Psoas muscle (tissue), 7 donors: ENCODE measurements at regions not wholly inside any gene's neighbourhood (a gene's known extent, or its start where the extent isn't known, plus 50 kb on each side); places are given as distances from the start of the nearest gene placed in this dataset.

ENCODE experiments used
- ATAC-seq, 4 donors: fragments of 200-7000 bp; cut with Tn5 transposase; one replicate each; pipeline ENCODE4 v1.9.1; 2020; ENCODE audit warnings: moderate library complexity in 3 of 4, mild to moderate bottlenecking in 2 of 4
- DNase-seq, 2 donors: peaks; one replicate each; pipeline ENCODE4 v3.0.0-alpha.2; 2020
- H3K27ac ChIP-seq: fragments of 200-600 bp; one replicate; pipeline ENCODE4 v1.8.0; 2022
- H3K27me3 ChIP-seq, 3 donors: fragments of 200-600 bp in 1 of 3; one replicate each; pipeline versions ENCODE4 v1.6.1 to v1.8.0; 2013 to 2022; ENCODE audit warnings: low read length in 2 of 3, mild to moderate bottlenecking in 2 of 3, moderate library complexity in 1 of 3; ENCODE audit not compliant: insufficient read depth in 3 of 3
- H3K36me3 ChIP-seq, 2 donors: fragments of 200-600 bp in 1 of 2; one replicate each; pipeline versions ENCODE4 v1.6.1 to v1.8.0; 2013 to 2022; ENCODE audit warnings: low read depth in 1 of 2, mild to moderate bottlenecking in 1 of 2, moderate library complexity in 1 of 2; ENCODE audit not compliant: insufficient read depth in 1 of 2
- H3K4me1 ChIP-seq: fragments of 200-600 bp; one replicate; pipeline ENCODE4 v1.8.0; 2022
- H3K4me3 ChIP-seq: fragments of 200-600 bp; one replicate; pipeline ENCODE4 v1.8.0; 2022; ENCODE audit warnings: mild to moderate bottlenecking
- H3K9me3 ChIP-seq: fragments of 200-600 bp; one replicate; pipeline ENCODE4 v1.8.0; 2022
- CTCF ChIP-seq: fragments of 200-600 bp; IDR thresholded peaks from one replicate; pipeline ENCODE4 v1.8.0; 2022; ENCODE audit warnings: antibody characterized with exemption
- WGBS, 3 donors: extraction: QIAGEN DNeasy Blood & Tissue Kit; methylation state at CpG; one replicate each; pipeline versions ENCODE4 v1.1.6 to v1.1.7; 2013; 5-methylcytosine and 5-hydroxymethylcytosine counted together
- intact Hi-C, 2 donors: fragments of 100-400 bp; cut with DNase I; formaldehyde crosslinking; loops; one replicate each; pipeline versions ENCODE4 v1.11.0 to v1.14.2; 2022
- donor health status: healthy with polysubstance abuse.
- donor health status: DM: no; HTN: no; CAD: no; lungs with moderate emphysema.
- donor health status: Bipolar disorder and iron deficiency.
- donor health status: healthy.
- donor health status: DM: yes; HTN: yes; CAD: no.
- donor health status: DM: no; HTN: no; CAD: no.
- donor health status: DM: yes; HTN: yes; CAD: no.

DNA sequence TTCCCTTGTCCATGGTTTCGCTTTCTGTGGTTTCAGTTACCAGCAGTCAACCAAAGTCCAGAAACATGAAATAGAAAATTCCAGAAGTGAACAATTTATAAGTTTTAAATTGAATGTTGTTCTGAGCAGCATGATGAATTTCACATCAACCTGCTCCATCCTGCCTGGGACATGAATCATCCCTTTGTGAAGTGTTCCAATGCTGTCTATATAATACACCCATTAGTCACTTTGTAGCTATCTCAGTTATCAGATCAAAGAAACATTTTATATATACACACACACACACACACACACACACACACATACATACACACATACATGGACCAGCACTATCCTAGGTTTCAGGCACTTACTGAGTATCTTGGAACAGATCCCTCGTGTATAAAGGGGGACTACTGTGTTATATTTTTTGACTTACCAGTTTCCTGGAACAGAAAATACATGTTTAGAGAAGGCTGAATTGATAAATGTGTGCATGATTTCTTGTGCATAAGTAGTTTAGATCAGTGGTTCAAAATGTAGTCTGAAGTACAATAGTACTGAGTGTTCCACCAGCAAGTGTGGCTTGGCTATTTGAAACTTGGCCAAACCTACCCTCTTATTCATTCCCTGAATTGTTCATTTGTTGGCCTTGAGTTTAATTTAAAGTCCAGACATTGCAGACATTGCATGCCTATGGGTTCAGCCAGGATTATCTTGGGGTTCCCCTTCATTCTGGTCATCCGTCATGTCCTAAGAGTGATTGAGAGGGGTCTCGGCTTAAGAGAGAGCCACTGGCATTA is 510.0 kb downstream of the GADD45G start:
- Histone ChIP-seq H3K27me3 (no peaks in the 10 kb centered on the region), H3K4me3 (no peak overlapping the region), H3K27ac (no peak overlapping the region), H3K36me3 (no peaks in the 10 kb centered on the region), H3K9me3 (no peaks in the 10 kb centered on the region), H3K4me1 (no peaks in the 10 kb centered on the region)
- DNase-seq (no peak), ATAC-seq (no peak)
- intact Hi-C loops = no loop called here
- WGBS, 3 donors = 83 to 97% (median 97%) methylated on average over 4 of the region's 4 CpGs
- TF ChIP-seq CTCF = no peak

DNA sequence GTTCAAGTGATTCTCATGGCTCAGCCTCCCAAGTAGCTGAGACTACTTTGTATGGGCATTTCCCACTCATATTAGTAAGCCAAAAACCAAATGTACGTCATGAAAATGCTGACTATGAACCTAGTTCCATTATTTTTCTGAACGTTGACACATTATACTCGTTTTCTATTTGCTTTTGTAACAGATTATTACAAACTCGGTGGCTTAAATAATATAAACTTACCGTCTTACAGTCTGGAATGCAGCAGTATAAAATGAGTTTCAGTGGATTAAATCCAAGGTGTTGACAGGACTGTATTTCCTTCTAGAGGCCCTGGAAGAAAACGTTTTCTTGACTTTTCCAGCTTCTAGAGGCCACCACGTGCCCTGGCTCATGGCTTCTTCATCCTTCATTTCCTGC is 517.0 kb downstream of the GADD45G start:
- Histone ChIP-seq H3K27ac (no peak overlapping the region), H3K36me3 (no peaks in the 10 kb centered on the region), H3K27me3 (no peaks in the 10 kb centered on the region), H3K4me1 (no peaks in the 10 kb centered on the region), H3K4me3 (no peak overlapping the region), H3K9me3 (no peaks in the 10 kb centered on the region)
- intact Hi-C loops = no loop called here
- TF ChIP-seq CTCF = no peak
- ATAC-seq = no peak
- WGBS, 3 donors = 67 to 71% (median 69%) methylated on average over 7 of the region's 7 CpGs
- DNase-seq = no peak

DNA sequence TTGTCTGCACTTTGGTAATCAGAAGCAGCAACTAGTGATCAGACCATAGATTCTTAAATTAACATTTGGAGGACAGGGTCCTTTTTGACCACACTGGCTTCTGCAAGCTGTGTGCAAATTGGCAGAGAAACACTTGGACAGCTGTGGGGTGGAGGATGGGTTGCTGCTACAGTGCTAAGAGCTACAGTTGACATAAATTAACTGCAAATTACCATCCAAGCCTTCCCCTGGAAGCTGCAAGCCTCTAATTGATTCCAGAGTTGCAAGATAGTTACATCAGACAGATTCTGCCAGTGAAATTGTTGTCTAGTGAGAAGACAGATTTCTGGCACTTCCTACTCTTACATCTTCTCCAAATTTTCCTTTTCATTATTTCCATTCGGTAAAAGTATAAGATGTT is 517.7 kb downstream of the DIRAS2 start:
- ATAC-seq (no peak), DNase-seq (no peak)
- Histone ChIP-seq H3K9me3 (no peaks in the 10 kb centered on the region), H3K36me3 (no peaks in the 10 kb centered on the region), H3K4me1 (no peaks in the 10 kb centered on the region), H3K27ac (no peak overlapping the region), H3K27me3 (no peaks in the 10 kb centered on the region), H3K4me3 (no peak overlapping the region)
- no peak for TF ChIP-seq CTCF
- WGBS, 3 donors = 19 to 45% (median 41%) methylated on average over 1 of the region's 1 CpG
- intact Hi-C loops = no loop called here

DNA sequence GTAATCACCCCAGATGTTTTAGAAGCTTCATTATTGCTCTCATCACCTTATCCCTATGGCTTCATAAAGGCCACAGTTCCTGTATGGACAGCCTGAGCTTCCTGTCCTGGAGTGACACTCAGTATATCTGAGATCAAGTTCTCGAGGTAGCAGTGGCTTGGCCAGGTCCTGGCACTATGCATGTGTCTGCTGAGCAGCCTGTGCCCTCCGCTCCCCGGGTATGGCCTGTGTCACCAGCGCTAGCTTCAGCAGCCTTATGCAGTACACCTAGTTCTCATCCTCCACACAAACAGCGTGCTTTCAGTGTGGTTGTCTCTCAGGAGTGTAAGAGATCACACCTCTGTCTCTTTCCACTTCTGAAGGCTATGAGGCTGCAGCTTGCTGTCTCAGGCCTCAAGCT is 514.7 kb downstream of the DIRAS2 start:
- TF ChIP-seq CTCF = no peak
- 30 to 50% (median 31%) methylated on average over 5 of the region's 5 CpGs for WGBS, 3 donors
- Histone ChIP-seq H3K27ac (peak overlapping the region; percentile 24), H3K9me3 (no peaks in the 10 kb centered on the region), H3K36me3 (no peaks in the 10 kb centered on the region), H3K4me1 (no peaks in the 10 kb centered on the region), H3K27me3 (peaks cover 0 to 4% (median 0%) of the 10 kb centered on the region in 3 donors), H3K4me3 (no peak overlapping the region)
- DNase-seq (peak in 1 of 2 donors; percentile 66), ATAC-seq (peak; percentile 68 to 95 (median 89))
- intact Hi-C loops = no loop called here
